ENCODE measurements at regions not wholly inside any gene's neighbourhood (a gene's known extent, or its start where the extent isn't known, plus 50 kb on each side); places are given as distances from the start of the nearest gene placed in this dataset.

DNA sequence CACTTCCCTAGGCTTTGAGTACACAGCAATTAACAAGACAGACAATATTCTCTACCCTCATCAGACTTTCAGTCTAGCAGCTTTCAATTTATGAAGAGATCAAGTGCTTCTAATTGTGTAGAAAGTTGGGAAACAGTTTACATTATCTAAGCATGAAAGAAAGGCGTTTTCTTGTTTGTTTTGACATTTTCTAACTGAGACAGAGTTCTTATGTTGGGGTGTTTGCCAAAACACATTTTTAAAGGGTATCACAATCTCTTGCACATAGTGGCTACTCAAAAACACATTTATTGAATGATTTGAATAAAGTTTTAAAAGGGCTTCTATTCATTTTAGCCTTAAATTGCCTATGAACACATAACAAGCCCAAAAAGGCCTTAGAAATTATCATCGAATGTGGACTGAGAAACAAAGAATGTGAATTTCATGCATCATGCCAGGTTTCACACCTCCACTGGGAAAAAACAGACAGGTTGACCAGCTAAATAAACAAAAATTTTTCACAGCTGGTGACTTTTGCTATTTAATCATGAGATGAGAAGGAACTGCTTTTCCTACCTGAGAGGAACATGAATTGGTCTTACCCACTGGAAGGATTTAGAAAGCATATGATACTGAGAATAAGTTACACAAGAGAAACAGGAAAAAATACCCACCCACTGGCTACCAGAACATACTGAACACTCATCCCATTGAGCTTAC, 394.5 kb upstream of the PKN2 start:
- TF ChIP-seq, protein P1, sequence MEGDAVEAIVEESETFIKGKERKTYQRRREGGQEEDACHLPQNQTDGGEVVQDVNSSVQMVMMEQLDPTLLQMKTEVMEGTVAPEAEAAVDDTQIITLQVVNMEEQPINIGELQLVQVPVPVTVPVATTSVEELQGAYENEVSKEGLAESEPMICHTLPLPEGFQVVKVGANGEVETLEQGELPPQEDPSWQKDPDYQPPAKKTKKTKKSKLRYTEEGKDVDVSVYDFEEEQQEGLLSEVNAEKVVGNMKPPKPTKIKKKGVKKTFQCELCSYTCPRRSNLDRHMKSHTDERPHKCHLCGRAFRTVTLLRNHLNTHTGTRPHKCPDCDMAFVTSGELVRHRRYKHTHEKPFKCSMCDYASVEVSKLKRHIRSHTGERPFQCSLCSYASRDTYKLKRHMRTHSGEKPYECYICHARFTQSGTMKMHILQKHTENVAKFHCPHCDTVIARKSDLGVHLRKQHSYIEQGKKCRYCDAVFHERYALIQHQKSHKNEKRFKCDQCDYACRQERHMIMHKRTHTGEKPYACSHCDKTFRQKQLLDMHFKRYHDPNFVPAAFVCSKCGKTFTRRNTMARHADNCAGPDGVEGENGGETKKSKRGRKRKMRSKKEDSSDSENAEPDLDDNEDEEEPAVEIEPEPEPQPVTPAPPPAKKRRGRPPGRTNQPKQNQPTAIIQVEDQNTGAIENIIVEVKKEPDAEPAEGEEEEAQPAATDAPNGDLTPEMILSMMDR (IDR thresholded peaks at IDR 0.05 in 4 of 5, conservative IDR thresholded peaks at IDR 0.05 in 1 of 5) = no peak
- no peak for TF ChIP-seq POLR2A (IDR thresholded peaks at IDR 0.05)

Data from gastrocnemius medialis (tissue), 4 donors.